PC-3 (cell line): ENCODE measurements at regions not wholly inside any gene's neighbourhood (a gene's known extent, or its start where the extent isn't known, plus 50 kb on each side); places are given as distances from the start of the nearest gene placed in this dataset.

Experiments
- ATAC-seq: fragments of 200-7000 bp; cut with Tn5 transposase; 2 replicates; pipeline ENCODE4 v1.9.1; 2020; ENCODE audit warnings: mild to moderate bottlenecking, moderate library complexity
- BruUV-seq: library from RNA; stranded (reverse); fragments of 400-500 nt; replicated peaks from 2 replicates; lab custom pipeline; 2021; lab: Mats Ljungman, UMichigan
- CTCF ChIA-PET: fragments of 300-600 bp; sonication (Branson Sonifier 250); formaldehyde crosslinking; loops from one replicate; lab custom pipeline; 2022; ENCODE audit warnings: antibody characterized with exemption; lab: Charles Lee
- POLR2A ChIA-PET: fragments of 300-600 bp; sonication (Branson Sonifier 250); formaldehyde crosslinking; loops from one replicate; lab custom pipeline; 2022; ENCODE audit warnings: antibody characterized with exemption; ENCODE audit not compliant: unreplicated experiment; lab: Charles Lee
- DNase-seq: peaks from one replicate; pipeline ENCODE4 v3.0.0-alpha.2; 2015
- H2AFZ ChIP-seq: fragments of 300-600 bp; sonication (generic); 2 replicates; pipeline ENCODE4 v1.6.0; 2016; ENCODE audit warnings: antibody characterized with exemption, low read length
- H3F3A ChIP-seq: fragments of 300-600 bp; sonication (generic); one replicate; pipeline ENCODE4 v1.6.0; 2017; ENCODE audit warnings: antibody characterized with exemption, low read length, control low read depth, mild to moderate bottlenecking; ENCODE audit not compliant: unreplicated experiment
- H3K27ac ChIP-seq: fragments of 300-600 bp; sonication (generic); 2 replicates; pipeline ENCODE4 v1.5.1; 2016; ENCODE audit warnings: mild to moderate bottlenecking, low read length
- H3K27me3 ChIP-seq: fragments of 300-600 bp; sonication (generic); 2 replicates; pipeline ENCODE4 v1.6.1; 2016; ENCODE audit warnings: low read length, mixed read lengths
- H3K36me3 ChIP-seq: fragments of 300-600 bp; sonication (generic); 2 replicates; pipeline ENCODE4 v1.6.1; 2016; ENCODE audit warnings: low read depth, mixed run types, low read length, mixed read lengths
- H3K4me1 ChIP-seq: fragments of 300-600 bp; sonication (generic); 2 replicates; pipeline ENCODE4 v1.5.1; 2016; ENCODE audit warnings: low read length; ENCODE audit not compliant: insufficient read depth
- H3K4me2 ChIP-seq: fragments of 300-600 bp; sonication (generic); 2 replicates; pipeline ENCODE4 v1.6.0; 2016; ENCODE audit warnings: low read length
- H3K4me3 ChIP-seq: fragments of 300-600 bp; sonication (generic); 2 replicates; pipeline ENCODE4 v1.5.1; 2016; ENCODE audit warnings: mild to moderate bottlenecking, low read length, mixed read lengths
- H3K79me2 ChIP-seq: fragments of 300-600 bp; sonication (generic); 2 replicates; pipeline ENCODE4 v1.6.1; 2017; ENCODE audit warnings: low read length, mixed read lengths
- H3K9ac ChIP-seq: fragments of 300-600 bp; sonication (generic); 2 replicates; pipeline ENCODE4 v1.6.0; 2016; ENCODE audit warnings: mild to moderate bottlenecking, low read length
- H3K9me2 ChIP-seq: fragments of 300-600 bp; sonication (generic); replicated peaks from 2 replicates; pipeline ENCODE4 v1.6.1; 2016; ENCODE audit warnings: mixed run types, low read length, mixed read lengths
- H3K9me3 ChIP-seq: fragments of 300-600 bp; sonication (generic); 2 replicates; pipeline ENCODE4 v1.6.1; 2016; ENCODE audit warnings: low read length, mixed read lengths
- H4K20me1 ChIP-seq: fragments of 300-600 bp; sonication (generic); 2 replicates; pipeline ENCODE4 v1.6.1; 2016; ENCODE audit warnings: low read length, mixed read lengths
- EZH2 ChIP-seq: fragments of 300-600 bp; sonication (generic); IDR thresholded peaks from one replicate; pipeline ENCODE4 v1.6.1; 2017; ENCODE audit warnings: antibody characterized with exemption, mild to moderate bottlenecking, low read length; ENCODE audit not compliant: unreplicated experiment
- EZH2phosphoT487 ChIP-seq: fragments of 300-600 bp; sonication (generic); IDR thresholded peaks from 2 replicates; pipeline ENCODE4 v1.6.1; 2018; ENCODE audit warnings: mild to moderate bottlenecking, antibody characterized with exemption, low read length, borderline replicate concordance
- intact Hi-C: fragments of 100-400 bp; cut with micrococcal nuclease; formaldehyde crosslinking; loops from 2 replicates; pipeline ENCODE4 v1.9.0; 2023
- TF ChIP-seq, protein P1 (sequence below): fragments of 300-600 bp; sonication (generic); conservative IDR thresholded peaks from 2 replicates; pipeline ENCODE4 v1.5.1; 2017; ENCODE audit warnings: antibody characterized with exemption, low read depth, mild to moderate bottlenecking, low read length

DNA sequence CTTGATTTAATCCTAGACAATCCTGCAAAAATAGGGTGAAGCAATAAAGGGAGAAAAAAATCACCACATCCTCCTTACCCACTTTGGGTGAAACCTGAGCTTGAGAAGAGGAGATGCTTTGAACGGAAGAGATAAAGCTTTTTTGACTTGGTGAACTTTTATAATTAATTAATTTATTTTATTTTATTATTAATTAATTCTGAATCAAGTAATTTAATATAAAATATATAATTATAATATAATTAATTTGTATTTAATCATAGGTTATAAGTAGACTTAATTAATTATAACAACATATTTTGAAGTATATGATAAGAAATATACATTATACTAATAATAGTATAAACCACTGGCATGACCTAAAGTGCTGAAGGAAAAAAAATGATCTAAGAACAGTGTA is 2164.8 kb downstream of the LRRC4C start:
- H3K9me3 ChIP-seq: no peaks in the 10 kb centered on the region
- H3K4me2 ChIP-seq: no peak overlapping the region
- H3K4me1 ChIP-seq: no peaks in the 10 kb centered on the region
- ChIA-PET POLR2A (no interaction called here), CTCF (no interaction called here)
- no peak overlapping the region for H2AFZ ChIP-seq
- H3K27me3 ChIP-seq: no peaks in the 10 kb centered on the region
- H3K9ac ChIP-seq: no peak overlapping the region
- no peaks in the 10 kb centered on the region for H3K36me3 ChIP-seq
- no peaks in the 10 kb centered on the region for H3K9me2 ChIP-seq
- intact Hi-C loops: no loop called here
- BruUV-seq: no TSS peak
- no peak overlapping the region for H3K27ac ChIP-seq
- DNase-seq (no peak), ATAC-seq (no peak)
- TF ChIP-seq, protein P1, sequence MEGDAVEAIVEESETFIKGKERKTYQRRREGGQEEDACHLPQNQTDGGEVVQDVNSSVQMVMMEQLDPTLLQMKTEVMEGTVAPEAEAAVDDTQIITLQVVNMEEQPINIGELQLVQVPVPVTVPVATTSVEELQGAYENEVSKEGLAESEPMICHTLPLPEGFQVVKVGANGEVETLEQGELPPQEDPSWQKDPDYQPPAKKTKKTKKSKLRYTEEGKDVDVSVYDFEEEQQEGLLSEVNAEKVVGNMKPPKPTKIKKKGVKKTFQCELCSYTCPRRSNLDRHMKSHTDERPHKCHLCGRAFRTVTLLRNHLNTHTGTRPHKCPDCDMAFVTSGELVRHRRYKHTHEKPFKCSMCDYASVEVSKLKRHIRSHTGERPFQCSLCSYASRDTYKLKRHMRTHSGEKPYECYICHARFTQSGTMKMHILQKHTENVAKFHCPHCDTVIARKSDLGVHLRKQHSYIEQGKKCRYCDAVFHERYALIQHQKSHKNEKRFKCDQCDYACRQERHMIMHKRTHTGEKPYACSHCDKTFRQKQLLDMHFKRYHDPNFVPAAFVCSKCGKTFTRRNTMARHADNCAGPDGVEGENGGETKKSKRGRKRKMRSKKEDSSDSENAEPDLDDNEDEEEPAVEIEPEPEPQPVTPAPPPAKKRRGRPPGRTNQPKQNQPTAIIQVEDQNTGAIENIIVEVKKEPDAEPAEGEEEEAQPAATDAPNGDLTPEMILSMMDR: no peak
- TF ChIP-seq EZH2: no peak
- no peak for TF ChIP-seq EZH2phosphoT487
- H3F3A ChIP-seq: no peaks in the 10 kb centered on the region
- no peak overlapping the region for H3K4me3 ChIP-seq
- no peaks in the 10 kb centered on the region for H3K79me2 ChIP-seq
- no peaks in the 10 kb centered on the region for H4K20me1 ChIP-seq

DNA sequence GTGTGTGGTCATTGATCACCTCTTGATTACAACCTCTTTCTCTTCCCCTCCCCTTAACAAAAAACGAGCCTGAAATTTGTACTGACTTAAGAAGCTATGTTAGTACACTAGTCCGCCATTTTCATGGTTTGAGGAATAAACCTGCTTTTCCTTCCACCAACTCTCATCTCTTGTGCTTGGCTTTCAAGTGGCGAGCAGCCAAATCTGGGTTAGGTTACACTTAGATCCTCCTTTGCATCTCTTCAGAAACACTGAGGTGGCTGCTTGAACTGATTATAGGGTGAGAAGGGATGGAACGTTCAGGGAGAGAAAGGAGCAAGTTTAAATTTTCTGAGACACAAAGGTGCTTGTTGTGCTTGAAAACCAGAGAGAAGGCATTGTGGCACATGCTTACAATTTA is 2171.4 kb downstream of the LRRC4C start:
- TF ChIP-seq EZH2phosphoT487: no peak
- TF ChIP-seq, protein P1: no peak
- no peak for TF ChIP-seq EZH2
- Histone ChIP-seq H3K9me3 (no peaks in the 10 kb centered on the region), H4K20me1 (no peaks in the 10 kb centered on the region), H3F3A (no peaks in the 10 kb centered on the region), H3K4me2 (no peak overlapping the region), H3K4me1 (no peaks in the 10 kb centered on the region), H3K27me3 (no peaks in the 10 kb centered on the region), H3K79me2 (no peaks in the 10 kb centered on the region), H3K27ac (no peak overlapping the region), H3K36me3 (no peaks in the 10 kb centered on the region), H3K9ac (no peak overlapping the region), H3K9me2 (no peaks in the 10 kb centered on the region), H3K4me3 (no peak overlapping the region), H2AFZ (peak overlapping the region; percentile 37; the same call in 1 of the 2 replicates)
- DNase-seq: no peak
- BruUV-seq: no TSS peak
- ChIA-PET POLR2A (no interaction called here), CTCF (no interaction called here)
- no peak for ATAC-seq
- intact Hi-C loops: no loop called here

DNA sequence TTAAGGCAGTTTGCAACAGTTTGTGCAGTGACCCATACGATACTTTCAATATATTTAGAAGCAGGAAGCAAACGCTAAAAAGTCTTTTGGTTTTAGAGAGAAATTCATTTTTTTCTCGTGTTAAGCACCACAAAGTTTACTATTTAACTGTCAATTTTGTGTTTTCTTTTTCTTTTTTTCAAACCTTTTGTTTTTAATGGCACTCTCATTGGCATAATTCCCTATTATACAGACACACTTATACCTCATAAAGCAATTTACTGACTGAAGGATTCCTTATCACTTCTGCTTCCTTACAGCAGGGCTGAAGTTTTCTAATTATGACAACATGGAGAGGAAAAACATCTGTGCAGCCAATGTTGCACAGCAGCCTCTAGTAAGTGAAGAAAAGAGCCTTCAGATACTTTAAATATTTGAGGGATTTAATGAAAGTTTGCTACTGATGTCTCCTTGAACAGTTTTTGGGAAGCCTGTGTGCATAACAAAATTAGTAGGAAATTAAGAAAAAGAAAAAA is 2191.2 kb downstream of the LRRC4C start:
- TF ChIP-seq EZH2 (no peak), EZH2phosphoT487 (no peak)
- TF ChIP-seq, protein P1: no peak
- intact Hi-C loops: loop anchor here (10.0 kb wide), 1 partner anchor 293 kb away; no protein-coding TSS in a partner anchor
- Histone ChIP-seq H3K4me1 (no peaks in the 10 kb centered on the region), H3K9me2 (no peaks in the 10 kb centered on the region), H3K9me3 (no peaks in the 10 kb centered on the region), H2AFZ (no peak overlapping the region), H3K27me3 (no peaks in the 10 kb centered on the region), H3K79me2 (no peaks in the 10 kb centered on the region), H3K4me3 (no peak overlapping the region), H4K20me1 (no peaks in the 10 kb centered on the region), H3K4me2 (no peak overlapping the region), H3K27ac (no peak overlapping the region), H3F3A (no peaks in the 10 kb centered on the region), H3K36me3 (no peaks in the 10 kb centered on the region), H3K9ac (no peak overlapping the region)
- no TSS peak for BruUV-seq
- no peak for ATAC-seq
- CTCF ChIA-PET: no interaction called here
- no peak for DNase-seq
- POLR2A ChIA-PET: no interaction called here
